A549 (cell line): ENCODE measurements at regions not wholly inside any gene's neighbourhood (a gene's known extent, or its start where the extent isn't known, plus 50 kb on each side); places are given as distances from the start of the nearest gene placed in this dataset.
"Not testable (repeated sequence)": the region's sequence is repeated elsewhere in the genome, so short reads cannot be mapped to it uniquely, and the experiment has no call there.

Experiments used
- JUN ChIP-seq, 2 experiments: fragments of >200 bp; sonication (Bioruptor Twin); formaldehyde crosslinking; IDR thresholded peaks; 2 replicates in 1 of 2; 3 replicates in 1 of 2; pipeline ENCODE4 v1.6.1; 2016 to 2017
- NFE2L2 ChIP-seq: fragments of 150-350 bp; conservative IDR thresholded peaks from 2 replicates; pipeline ENCODE4 v1.6.1; 2014; ENCODE audit warnings: low read length
- TF ChIP-seq, protein P1 (sequence below): fragments of >200 bp; sonication (Bioruptor Twin); formaldehyde crosslinking; IDR thresholded peaks from 3 replicates; pipeline ENCODE4 v1.6.1; 2016

- TF ChIP-seq JUN (IDR thresholded peaks at IDR 0.05); NFE2L2: not testable (repeated sequence)
- TF ChIP-seq, protein P1, sequence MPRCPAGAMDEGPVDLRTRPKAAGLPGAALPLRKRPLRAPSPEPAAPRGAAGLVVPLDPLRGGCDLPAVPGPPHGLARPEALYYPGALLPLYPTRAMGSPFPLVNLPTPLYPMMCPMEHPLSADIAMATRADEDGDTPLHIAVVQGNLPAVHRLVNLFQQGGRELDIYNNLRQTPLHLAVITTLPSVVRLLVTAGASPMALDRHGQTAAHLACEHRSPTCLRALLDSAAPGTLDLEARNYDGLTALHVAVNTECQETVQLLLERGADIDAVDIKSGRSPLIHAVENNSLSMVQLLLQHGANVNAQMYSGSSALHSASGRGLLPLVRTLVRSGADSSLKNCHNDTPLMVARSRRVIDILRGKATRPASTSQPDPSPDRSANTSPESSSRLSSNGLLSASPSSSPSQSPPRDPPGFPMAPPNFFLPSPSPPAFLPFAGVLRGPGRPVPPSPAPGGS, result not testable (repeated sequence)
Measured at GRCh38 chr17:28266926-28267719, 51.9 kb upstream of the TMEM97 start.
